Thymus (tissue), 11 donors: ENCODE measurements at regions not wholly inside any gene's neighbourhood (a gene's known extent, or its start where the extent isn't known, plus 50 kb on each side); places are given as distances from the start of the nearest gene placed in this dataset.

Experiments
- DNase-seq, 9 donors: peaks; one replicate each; pipeline ENCODE4 v3.0.0-alpha.2; 2013; ENCODE audit warnings: low spot score in 9 of 9, low read depth in 6 of 9, missing footprints in 1 of 9
- H3K27ac ChIP-seq, 2 donors: one replicate each; pipeline ENCODE4 v1.5.1; 2013; ENCODE audit warnings: control low read depth in 1 of 2, low read depth in 1 of 2, low read length in 1 of 2, mild to moderate bottlenecking in 1 of 2, moderate library complexity in 1 of 2
- H3K27me3 ChIP-seq, 2 donors: one replicate each; pipeline ENCODE4 v1.5.1; 2013; ENCODE audit warnings: low read length in 1 of 2; ENCODE audit not compliant: control insufficient read depth in 2 of 2, insufficient read depth in 1 of 2
- H3K36me3 ChIP-seq, 2 donors: one replicate each; pipeline ENCODE4 v1.5.1; 2013; ENCODE audit warnings: low read length in 1 of 2, mild to moderate bottlenecking in 1 of 2, moderate library complexity in 1 of 2; ENCODE audit not compliant: control insufficient read depth in 2 of 2, insufficient read depth in 2 of 2
- H3K4me1 ChIP-seq, 2 donors: one replicate each; pipeline ENCODE4 v1.5.1; 2013; ENCODE audit warnings: low read length in 2 of 2; ENCODE audit not compliant: control insufficient read depth in 2 of 2, insufficient read depth in 2 of 2
- H3K4me3 ChIP-seq, 2 donors: one replicate each; pipeline ENCODE4 v1.5.1; 2013; ENCODE audit warnings: low read length in 2 of 2, control low read depth in 1 of 2, mild to moderate bottlenecking in 1 of 2
- H3K9me3 ChIP-seq, 2 donors: one replicate each; pipeline ENCODE4 v1.5.1; 2013; ENCODE audit warnings: low read length in 1 of 2, mild to moderate bottlenecking in 1 of 2; ENCODE audit not compliant: control insufficient read depth in 2 of 2, insufficient read depth in 1 of 2
- WGBS: extraction: QIAGEN DNeasy Blood & Tissue Kit; methylation state at CpG from one replicate; pipeline ENCODE4 v1.1.7; 2013; 5-methylcytosine and 5-hydroxymethylcytosine counted together
- donor health status: healthy.

- no peaks in the 10 kb centered on the region for H3K27me3 ChIP-seq
- H3K4me1 ChIP-seq, result no peaks in the 10 kb centered on the region
- 99% methylated on average over 4 of the region's 4 CpGs for WGBS
- no peaks in the 10 kb centered on the region for H3K9me3 ChIP-seq
- no peaks in the 10 kb centered on the region for H3K36me3 ChIP-seq
- H3K4me3 ChIP-seq, result no peak overlapping the region
- no peak for DNase-seq
- H3K27ac ChIP-seq, result no peak overlapping the region
Measured at GRCh38 chr21:26715116-26715515, 130.1 kb downstream of the ADAMTS1 start.

GRCh38 chr21:26710155-26710554, 135.1 kb downstream of the ADAMTS1 start:
- Histone ChIP-seq H3K4me1 (no peaks in the 10 kb centered on the region), H3K4me3 (no peak overlapping the region), H3K27me3 (no peaks in the 10 kb centered on the region), H3K27ac (no peak overlapping the region), H3K9me3 (no peaks in the 10 kb centered on the region), H3K36me3 (no peaks in the 10 kb centered on the region)
- DNase-seq, result no peak
- WGBS, result 35% methylated on average over 11 of the region's 11 CpGs

- Histone ChIP-seq H3K36me3 (no peaks in the 10 kb centered on the region), H3K27ac (no peak overlapping the region), H3K4me3 (no peak overlapping the region), H3K27me3 (no peaks in the 10 kb centered on the region), H3K4me1 (no peaks in the 10 kb centered on the region), H3K9me3 (no peaks in the 10 kb centered on the region)
- DNase-seq, result no peak
- WGBS, result 97% methylated on average over 7 of the region's 7 CpGs
Measured at GRCh38 chr21:26709090-26709489, 136.0 kb upstream of the CYYR1 start.

GRCh38 chr21:26708223-26708800, 135.2 kb upstream of the CYYR1 start:
- Histone ChIP-seq H3K27me3 (no peaks in the 10 kb centered on the region), H3K4me1 (no peaks in the 10 kb centered on the region), H3K36me3 (no peaks in the 10 kb centered on the region), H3K27ac (no peak overlapping the region), H3K9me3 (no peaks in the 10 kb centered on the region), H3K4me3 (no peak overlapping the region)
- 99% methylated on average over 3 of the region's 3 CpGs for WGBS
- no peak for DNase-seq

GRCh38 chr21:26707246-26707645, 134.2 kb upstream of the CYYR1 start:
- DNase-seq, result no peak
- 27% methylated on average over 2 of the region's 2 CpGs for WGBS
- no peaks in the 10 kb centered on the region for H3K27me3 ChIP-seq
- no peaks in the 10 kb centered on the region for H3K4me1 ChIP-seq
- no peak overlapping the region for H3K27ac ChIP-seq
- H3K4me3 ChIP-seq, result no peak overlapping the region
- no peaks in the 10 kb centered on the region for H3K36me3 ChIP-seq
- no peaks in the 10 kb centered on the region for H3K9me3 ChIP-seq

- H3K36me3 ChIP-seq, result no peaks in the 10 kb centered on the region
- WGBS, result 97% methylated on average over 3 of the region's 3 CpGs
- no peak for DNase-seq
- H3K4me3 ChIP-seq, result no peak overlapping the region
- H3K27me3 ChIP-seq, result no peaks in the 10 kb centered on the region
- H3K4me1 ChIP-seq, result no peaks in the 10 kb centered on the region
- H3K27ac ChIP-seq, result no peak overlapping the region
- no peaks in the 10 kb centered on the region for H3K9me3 ChIP-seq
Measured at GRCh38 chr21:26698416-26698815, 125.3 kb upstream of the CYYR1 start.

- Histone ChIP-seq H3K36me3 (no peaks in the 10 kb centered on the region), H3K27ac (no peak overlapping the region), H3K9me3 (no peaks in the 10 kb centered on the region), H3K4me1 (no peaks in the 10 kb centered on the region), H3K27me3 (no peaks in the 10 kb centered on the region), H3K4me3 (no peak overlapping the region)
- WGBS, result 84% methylated on average over 2 of the region's 2 CpGs
- no peak for DNase-seq
Measured at GRCh38 chr21:26691416-26691815, 118.3 kb upstream of the CYYR1 start.

- WGBS, result 89% methylated on average over 6 of the region's 6 CpGs
- Histone ChIP-seq H3K27ac (no peak overlapping the region), H3K4me3 (no peak overlapping the region), H3K4me1 (no peaks in the 10 kb centered on the region), H3K36me3 (no peaks in the 10 kb centered on the region), H3K9me3 (no peaks in the 10 kb centered on the region), H3K27me3 (no peaks in the 10 kb centered on the region)
- no peak for DNase-seq
Measured at GRCh38 chr21:26686705-26687104, 113.6 kb upstream of the CYYR1 start.

GRCh38 chr21:26686278-26686677, 113.2 kb upstream of the CYYR1 start:
- Histone ChIP-seq H3K4me1 (no peaks in the 10 kb centered on the region), H3K27me3 (no peaks in the 10 kb centered on the region), H3K27ac (no peak overlapping the region), H3K36me3 (no peaks in the 10 kb centered on the region), H3K4me3 (no peak overlapping the region), H3K9me3 (no peaks in the 10 kb centered on the region)
- WGBS, result 13% methylated on average over 3 of the region's 3 CpGs
- DNase-seq, result peak; percentile 10 to 70 (median 19)

GRCh38 chr21:26684889-26685288, 111.8 kb upstream of the CYYR1 start:
- no peak overlapping the region for H3K27ac ChIP-seq
- H3K27me3 ChIP-seq, result no peaks in the 10 kb centered on the region
- H3K36me3 ChIP-seq, result no peaks in the 10 kb centered on the region
- no peak for DNase-seq
- no peaks in the 10 kb centered on the region for H3K9me3 ChIP-seq
- no peak overlapping the region for H3K4me3 ChIP-seq
- H3K4me1 ChIP-seq, result no peaks in the 10 kb centered on the region
- WGBS, result 84% methylated on average over 4 of the region's 4 CpGs
